CD14-positive monocyte (primary cell): ENCODE measurements at regions not wholly inside any gene's neighbourhood (a gene's known extent, or its start where the extent isn't known, plus 50 kb on each side); places are given as distances from the start of the nearest gene placed in this dataset.

Experiments used
- DNase-seq, 3 donors: peaks; one replicate each; pipeline ENCODE4 v3.0.0-alpha.2; 2011 to 2022
- H2AFZ ChIP-seq: 2 replicates; pipeline ENCODE4 v1.6.0; 2012; ENCODE audit warnings: mild to moderate bottlenecking, low read depth, low read length, inconsistent platforms; ENCODE audit not compliant: insufficient read depth, poor library complexity, severe bottlenecking
- H3K27ac ChIP-seq, 2 donors: 1 replicate in 1 of 2; 2 replicates in 1 of 2; pipeline ENCODE4 v1.5.1; 2012 to 2013; ENCODE audit warnings: low read length in 2 of 2, control low read depth in 1 of 2, inconsistent platforms in 1 of 2, low read depth in 1 of 2, mild to moderate bottlenecking in 1 of 2
- H3K27me3 ChIP-seq, 2 donors: one replicate each; pipeline versions ENCODE4 v1.6.0 to v1.6.1; 2011 to 2013; ENCODE audit warnings: low read length in 2 of 2; ENCODE audit not compliant: control insufficient read depth in 2 of 2, insufficient read depth in 2 of 2
- H3K36me3 ChIP-seq, 2 donors: replicated peaks in 1 of 2; 1 replicate in 1 of 2; 2 replicates in 1 of 2; pipeline versions ENCODE4 v1.5.1 to v1.6.1; 2012 to 2013; ENCODE audit warnings: low read length in 2 of 2, control low read depth in 1 of 2, inconsistent platforms in 1 of 2, mild to moderate bottlenecking in 1 of 2; ENCODE audit not compliant: insufficient read depth in 2 of 2, control insufficient read depth in 1 of 2
- H3K4me1 ChIP-seq, 2 donors: 1 replicate in 1 of 2; 2 replicates in 1 of 2; pipeline versions ENCODE4 v1.5.1 to v1.6.1; 2012 to 2013; ENCODE audit warnings: low read length in 2 of 2, control low read depth in 1 of 2, inconsistent platforms in 1 of 2, mild to moderate bottlenecking in 1 of 2, moderate library complexity in 1 of 2; ENCODE audit not compliant: insufficient read depth in 2 of 2, control insufficient read depth in 1 of 2
- H3K4me2 ChIP-seq: replicated peaks from 2 replicates; pipeline ENCODE3; 2012; ENCODE audit warnings: low read length, moderate library complexity, mild to moderate bottlenecking; ENCODE audit not compliant: poor library complexity, severe bottlenecking; ENCODE audit errors: extremely low read depth
- H3K4me3 ChIP-seq, 3 experiments: fragments of 200-600 bp in 1 of 3; sonication (generic) in 1 of 3; replicated peaks in 1 of 3; 1 replicate in 2 of 3; 2 replicates in 1 of 3; pipeline ENCODE4 v1.5.1; 2011 to 2013; ENCODE audit warnings: low read length in 3 of 3, mild to moderate bottlenecking in 3 of 3, control low read depth in 2 of 3, low read depth in 2 of 3, inconsistent platforms in 1 of 3, moderate library complexity in 1 of 3
- H3K79me2 ChIP-seq: 2 replicates; pipeline ENCODE4 v1.6.0; 2012; ENCODE audit warnings: mild to moderate bottlenecking, control low read depth, inconsistent platforms, low read length, moderate library complexity; ENCODE audit not compliant: insufficient read depth
- H3K9ac ChIP-seq: 2 replicates; pipeline ENCODE4 v1.6.0; 2017; ENCODE audit warnings: low read length, mild to moderate bottlenecking; ENCODE audit not compliant: insufficient read depth, poor library complexity, severe bottlenecking
- H3K9me3 ChIP-seq, 2 donors: replicated peaks in 1 of 2; 1 replicate in 1 of 2; 2 replicates in 1 of 2; pipeline versions ENCODE4 v1.5.1 to v1.6.1; 2012 to 2013; ENCODE audit warnings: low read length in 2 of 2, control low read depth in 1 of 2; ENCODE audit not compliant: control insufficient read depth in 1 of 2, insufficient read depth in 1 of 2
- H4K20me1 ChIP-seq: 2 replicates; pipeline ENCODE4 v1.6.0; 2012; ENCODE audit warnings: mild to moderate bottlenecking, low read length, control low read depth, moderate library complexity; ENCODE audit not compliant: insufficient read depth
- H3K27ac Mint-ChIP-seq, 7 donors: one replicate each; pipeline ENCODE4 v1.8.0; 2020; ENCODE audit warnings: mild to moderate bottlenecking in 7 of 7, mixed read lengths in 7 of 7, moderate library complexity in 6 of 7, inconsistent platforms in 2 of 7
- H3K27me3 Mint-ChIP-seq, 3 donors: one replicate each; pipeline ENCODE4 v1.8.0; 2021 to 2022; ENCODE audit warnings: low read depth in 3 of 3, mild to moderate bottlenecking in 3 of 3, mixed read lengths in 3 of 3, moderate library complexity in 3 of 3, inconsistent platforms in 1 of 3
- H3K36me3 Mint-ChIP-seq, 2 donors: one replicate each; pipeline ENCODE4 v1.8.0; 2020; ENCODE audit warnings: mixed read lengths in 2 of 2, inconsistent platforms in 1 of 2, mild to moderate bottlenecking in 1 of 2
- H3K4me1 Mint-ChIP-seq: one replicate; pipeline ENCODE4 v1.8.0; 2020; ENCODE audit warnings: mild to moderate bottlenecking, mixed read lengths
- H3K4me3 Mint-ChIP-seq, 2 donors: one replicate each; pipeline ENCODE4 v1.8.0; 2020; ENCODE audit warnings: mild to moderate bottlenecking in 2 of 2, mixed read lengths in 2 of 2, moderate library complexity in 1 of 2
- H3K9me3 Mint-ChIP-seq, 7 donors: one replicate each; pipeline ENCODE4 v1.8.0; 2020 to 2022; ENCODE audit warnings: mixed read lengths in 7 of 7, mild to moderate bottlenecking in 6 of 7, moderate library complexity in 6 of 7, inconsistent platforms in 2 of 7
- CTCF ChIP-seq: fragments of 200-600 bp; IDR thresholded peaks from one replicate; pipeline ENCODE4 v1.8.0; 2022; ENCODE audit warnings: antibody characterized with exemption, mild to moderate bottlenecking
- WGBS: methylation state at CpG from one replicate; pipeline ENCODE4 v1.1.5; 2013; ENCODE audit warnings: missing lambda C conversion rate; ENCODE audit not compliant: insufficient coverage; 5-methylcytosine and 5-hydroxymethylcytosine counted together
- intact Hi-C, 2 donors: fragments of 100-400 bp; cut with micrococcal nuclease; formaldehyde crosslinking; loops; one replicate each; pipeline versions ENCODE4 v1.15.0 to v1.15.1; 2023

- WGBS = no CpG with 5 or more reads among the region's 1 CpG
- no peaks in the 10 kb centered on the region for H3K27me3 Mint-ChIP-seq
- Histone ChIP-seq H3K27ac (no peak overlapping the region), H4K20me1 (no peaks in the 10 kb centered on the region), H3K4me2 (no peak overlapping the region), H3K9me3 (peaks cover 0 to 5% of the 10 kb centered on the region in 2 donors), H3K36me3 (no peaks in the 10 kb centered on the region), H3K4me1 (no peaks in the 10 kb centered on the region), H3K4me3 (no peak overlapping the region), H3K27me3 (no peaks in the 10 kb centered on the region), H3K79me2 (no peaks in the 10 kb centered on the region), H3K9ac (no peak overlapping the region), H2AFZ (no peak overlapping the region)
- H3K36me3 Mint-ChIP-seq = no peaks in the 10 kb centered on the region
- intact Hi-C loops = no loop called here
- no peak overlapping the region for H3K27ac Mint-ChIP-seq
- no peak for TF ChIP-seq CTCF
- no peak for DNase-seq
- H3K9me3 Mint-ChIP-seq = peaks cover 3 to 21% (median 8%) of the 10 kb centered on the region in 7 donors
- no peaks in the 10 kb centered on the region for H3K4me1 Mint-ChIP-seq
- no peak overlapping the region for H3K4me3 Mint-ChIP-seq
Observed at GRCh38 chr4:79132826-79133225, 193.0 kb downstream of the NAA11 start.

GRCh38 chr4:79121875-79122358 is 182.7 kb upstream of the PAQR3 start:
- Histone ChIP-seq H3K27me3 (no peaks in the 10 kb centered on the region), H3K9me3 (peaks cover 17 to 22% of the 10 kb centered on the region in 2 donors)
- H3K9me3 Mint-ChIP-seq = peaks cover 20 to 36% (median 28%) of the 10 kb centered on the region in 7 donors

More at GRCh38 chr4:79121875-79122358, 182.7 kb upstream of the PAQR3 start:
- H3K4me1 Mint-ChIP-seq = no peaks in the 10 kb centered on the region
- Histone ChIP-seq H3K4me2 (no peak overlapping the region), H3K4me3 (no peak overlapping the region), H3K4me1 (no peaks in the 10 kb centered on the region), H3K9ac (no peak overlapping the region), H4K20me1 (no peaks in the 10 kb centered on the region), H2AFZ (no peak overlapping the region), H3K27ac (no peak overlapping the region), H3K36me3 (no peaks in the 10 kb centered on the region), H3K79me2 (no peaks in the 10 kb centered on the region)
- WGBS = 98% methylated on average over 23 of the region's 27 CpGs
- H3K27me3 Mint-ChIP-seq = peaks cover 0 to 2% (median 0%) of the 10 kb centered on the region in 3 donors
- TF ChIP-seq CTCF = no peak
- DNase-seq = no peak
- intact Hi-C loops = no loop called here
- no peaks in the 10 kb centered on the region for H3K36me3 Mint-ChIP-seq
- H3K27ac Mint-ChIP-seq = no peak overlapping the region
- H3K4me3 Mint-ChIP-seq = no peak overlapping the region
